Thyroid gland (tissue), 4 donors: ENCODE measurements at regions not wholly inside any gene's neighbourhood (a gene's known extent, or its start where the extent isn't known, plus 50 kb on each side); places are given as distances from the start of the nearest gene placed in this dataset.

Experiments used
- POLR2A ChIP-seq, 2 donors: fragments of 450-650 bp; IDR thresholded peaks; one replicate each; pipeline ENCODE4 v1.6.1; 2017; ENCODE audit warnings: antibody characterized with exemption in 2 of 2, mild to moderate bottlenecking in 2 of 2, moderate library complexity in 1 of 2
- TF ChIP-seq, protein P1 (sequence below), 6 experiments: fragments of 200-600 bp in 3 of 6; fragments of 450-650 bp in 3 of 6; sonication (generic) in 3 of 6; IDR thresholded peaks; one replicate each; pipeline ENCODE4 v1.5.1; 2016 to 2019; ENCODE audit warnings: antibody characterized with exemption in 6 of 6, mild to moderate bottlenecking in 2 of 6, inconsistent platforms in 1 of 6, moderate library complexity in 1 of 6

DNA sequence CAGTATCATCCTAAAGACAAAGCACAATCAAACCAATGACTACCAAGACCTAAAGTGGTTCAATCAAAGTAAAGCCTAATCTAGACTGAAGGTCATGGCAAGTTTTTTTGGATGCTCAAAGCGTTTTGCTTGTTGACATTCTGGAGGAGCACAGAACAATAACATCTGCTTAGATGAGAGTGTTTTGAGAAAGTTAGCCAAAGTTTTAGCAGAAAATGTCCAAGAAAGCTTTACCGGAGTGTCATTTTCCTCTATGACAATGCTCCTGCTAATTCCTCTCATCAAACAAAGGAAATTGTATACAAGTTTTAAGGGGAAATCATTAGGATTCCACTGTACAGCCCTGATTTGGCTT, 256.9 kb upstream of the FAT3 start:
- TF ChIP-seq, protein P1, sequence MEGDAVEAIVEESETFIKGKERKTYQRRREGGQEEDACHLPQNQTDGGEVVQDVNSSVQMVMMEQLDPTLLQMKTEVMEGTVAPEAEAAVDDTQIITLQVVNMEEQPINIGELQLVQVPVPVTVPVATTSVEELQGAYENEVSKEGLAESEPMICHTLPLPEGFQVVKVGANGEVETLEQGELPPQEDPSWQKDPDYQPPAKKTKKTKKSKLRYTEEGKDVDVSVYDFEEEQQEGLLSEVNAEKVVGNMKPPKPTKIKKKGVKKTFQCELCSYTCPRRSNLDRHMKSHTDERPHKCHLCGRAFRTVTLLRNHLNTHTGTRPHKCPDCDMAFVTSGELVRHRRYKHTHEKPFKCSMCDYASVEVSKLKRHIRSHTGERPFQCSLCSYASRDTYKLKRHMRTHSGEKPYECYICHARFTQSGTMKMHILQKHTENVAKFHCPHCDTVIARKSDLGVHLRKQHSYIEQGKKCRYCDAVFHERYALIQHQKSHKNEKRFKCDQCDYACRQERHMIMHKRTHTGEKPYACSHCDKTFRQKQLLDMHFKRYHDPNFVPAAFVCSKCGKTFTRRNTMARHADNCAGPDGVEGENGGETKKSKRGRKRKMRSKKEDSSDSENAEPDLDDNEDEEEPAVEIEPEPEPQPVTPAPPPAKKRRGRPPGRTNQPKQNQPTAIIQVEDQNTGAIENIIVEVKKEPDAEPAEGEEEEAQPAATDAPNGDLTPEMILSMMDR (IDR thresholded peaks at IDR 0.05) = no peak
- TF ChIP-seq POLR2A (IDR thresholded peaks at IDR 0.05) = no peak
